Left kidney (tissue), 1 donor: ENCODE measurements at regions not wholly inside any gene's neighbourhood (a gene's known extent, or its start where the extent isn't known, plus 50 kb on each side); places are given as distances from the start of the nearest gene placed in this dataset.
"Not testable (repeated sequence)": the region's sequence is repeated elsewhere in the genome, so short reads cannot be mapped to it uniquely, and the experiment has no call there.

Source experiments
- DNase-seq: peaks from one replicate; pipeline ENCODE4 v3.0.0-alpha.2; 2013

GRCh38 chr13:24563087-24563486 is 50.5 kb upstream of the PARP4 start:
- DNase-seq: no peak

GRCh38 chr13:24563971-24564370 is 51.4 kb upstream of the PARP4 start:
- not testable (repeated sequence) for DNase-seq

GRCh38 chr13:24564881-24565280 is 52.3 kb upstream of the PARP4 start:
- no peak for DNase-seq

- DNase-seq: not testable (repeated sequence)
These were observed 55.0 kb upstream of the PARP4 start for GRCh38 chr13:24567593-24567992.

GRCh38 chr13:24574847-24575246 is 62.3 kb upstream of the PARP4 start:
- DNase-seq: no peak

GRCh38 chr13:24580315-24580714 is 67.7 kb upstream of the PARP4 start:
- peak; percentile 3 for DNase-seq

GRCh38 chr13:24581578-24581977 is 69.0 kb upstream of the PARP4 start:
- DNase-seq: not testable (repeated sequence)

- DNase-seq: not testable (repeated sequence)
These were observed 79.1 kb upstream of the PARP4 start for GRCh38 chr13:24591697-24592096.

GRCh38 chr13:24597906-24598670 is 82.1 kb upstream of the ATP12A start:
- not testable (repeated sequence) for DNase-seq

GRCh38 chr13:24599019-24599791 is 81.0 kb upstream of the ATP12A start:
- DNase-seq: not testable (repeated sequence)

- DNase-seq: no peak
These were observed 74.3 kb upstream of the ATP12A start for GRCh38 chr13:24605923-24606372.

- no peak for DNase-seq
These were observed 73.6 kb upstream of the ATP12A start for GRCh38 chr13:24606486-24607170.

GRCh38 chr13:24610956-24611355 is 69.3 kb upstream of the ATP12A start:
- no peak for DNase-seq

GRCh38 chr13:24612726-24613125 is 67.5 kb upstream of the ATP12A start:
- DNase-seq: no peak

GRCh38 chr13:24613128-24613527 is 67.1 kb upstream of the ATP12A start:
- DNase-seq: no peak

GRCh38 chr13:24613755-24614154 is 66.5 kb upstream of the ATP12A start:
- DNase-seq: no peak

GRCh38 chr13:24614306-24615080 is 65.7 kb upstream of the ATP12A start:
- DNase-seq: no peak

- no peak for DNase-seq
These were observed 65.1 kb upstream of the ATP12A start for GRCh38 chr13:24615114-24615513.

GRCh38 chr13:24615911-24616472 is 64.2 kb upstream of the ATP12A start:
- no peak for DNase-seq

- no peak for DNase-seq
These were observed 63.7 kb upstream of the ATP12A start for GRCh38 chr13:24616514-24616913.

GRCh38 chr13:24617256-24618010 is 62.8 kb upstream of the ATP12A start:
- no peak for DNase-seq
